ENCODE measurements at regions not wholly inside any gene's neighbourhood (a gene's known extent, or its start where the extent isn't known, plus 50 kb on each side); places are given as distances from the start of the nearest gene placed in this dataset.

- Histone ChIP-seq H3K9me3 (ENCODE audit: low read length) (no peaks in the 10 kb centered on the region), H3K4me3 (ENCODE audit: low read length) (no peak overlapping the region), H3K36me3 (ENCODE audit: insufficient read depth, low read length) (no peaks in the 10 kb centered on the region), H2AFZ (ENCODE audit: low read depth, low read length) (no peak overlapping the region), H3K27me3 (ENCODE audit: insufficient read depth, low read length) (peaks cover 6% of the 10 kb centered on the region), H3K4me1 (ENCODE audit: insufficient read depth, low read length) (no peaks in the 10 kb centered on the region)
Measured at GRCh38 chr6:108760126-108761050, 87.8 kb upstream of the ARMC2 start.

- Histone ChIP-seq H3K36me3 (ENCODE audit: insufficient read depth, low read length) (no peaks in the 10 kb centered on the region), H3K9me3 (ENCODE audit: low read length) (no peaks in the 10 kb centered on the region), H2AFZ (ENCODE audit: low read depth, low read length) (no peak overlapping the region), H3K4me3 (ENCODE audit: low read length) (no peak overlapping the region), H3K4me1 (ENCODE audit: insufficient read depth, low read length) (no peaks in the 10 kb centered on the region), H3K27me3 (ENCODE audit: insufficient read depth, low read length) (peaks cover 20% of the 10 kb centered on the region)
Measured at GRCh38 chr6:108762394-108762793, 85.8 kb upstream of the ARMC2 start.

- Histone ChIP-seq H3K4me1 (ENCODE audit: insufficient read depth, low read length) (no peaks in the 10 kb centered on the region), H3K27me3 (ENCODE audit: insufficient read depth, low read length) (peaks cover 23% of the 10 kb centered on the region), H2AFZ (ENCODE audit: low read depth, low read length) (no peak overlapping the region), H3K9me3 (ENCODE audit: low read length) (no peaks in the 10 kb centered on the region), H3K36me3 (ENCODE audit: insufficient read depth, low read length) (no peaks in the 10 kb centered on the region), H3K4me3 (ENCODE audit: low read length) (no peak overlapping the region)
Measured at GRCh38 chr6:108763931-108764579, 84.2 kb upstream of the ARMC2 start.

DNA sequence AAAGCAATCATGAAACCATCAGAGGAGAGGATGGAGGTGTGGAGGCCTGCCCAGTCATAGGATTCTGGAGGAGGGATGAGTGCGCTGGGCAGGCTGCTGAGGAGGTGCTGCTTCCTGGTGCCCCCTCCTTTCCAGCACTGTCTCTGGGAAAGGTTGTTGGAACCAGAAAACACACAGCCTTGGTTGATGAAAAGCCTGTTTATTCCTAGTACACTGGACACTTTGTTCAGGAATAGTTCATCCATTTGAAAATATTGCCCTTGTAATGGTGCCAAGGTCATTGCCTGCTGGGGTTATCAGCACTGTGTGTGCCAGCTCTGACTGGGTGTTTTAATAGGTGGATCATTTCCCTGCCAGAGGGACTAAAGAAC, 83.7 kb upstream of the ARMC2 start:
- H3K9me3 ChIP-seq (ENCODE audit: low read length): no peaks in the 10 kb centered on the region
- H3K27me3 ChIP-seq (ENCODE audit: insufficient read depth, low read length): peaks cover 19% of the 10 kb centered on the region
- H2AFZ ChIP-seq (ENCODE audit: low read depth, low read length): no peak overlapping the region
- no peaks in the 10 kb centered on the region for H3K4me1 ChIP-seq (ENCODE audit: insufficient read depth, low read length)
- no peak overlapping the region for H3K4me3 ChIP-seq (ENCODE audit: low read length)
- H3K36me3 ChIP-seq (ENCODE audit: insufficient read depth, low read length): no peaks in the 10 kb centered on the region

- H3K4me1 ChIP-seq (ENCODE audit: insufficient read depth, low read length): no peaks in the 10 kb centered on the region
- H3K4me3 ChIP-seq (ENCODE audit: low read length): no peak overlapping the region
- peaks cover 19% of the 10 kb centered on the region for H3K27me3 ChIP-seq (ENCODE audit: insufficient read depth, low read length)
- no peaks in the 10 kb centered on the region for H3K36me3 ChIP-seq (ENCODE audit: insufficient read depth, low read length)
- no peak overlapping the region for H2AFZ ChIP-seq (ENCODE audit: low read depth, low read length)
- H3K9me3 ChIP-seq (ENCODE audit: low read length): peaks cover 1% of the 10 kb centered on the region
Measured at GRCh38 chr6:108765495-108765894, 82.7 kb upstream of the ARMC2 start.

DNA sequence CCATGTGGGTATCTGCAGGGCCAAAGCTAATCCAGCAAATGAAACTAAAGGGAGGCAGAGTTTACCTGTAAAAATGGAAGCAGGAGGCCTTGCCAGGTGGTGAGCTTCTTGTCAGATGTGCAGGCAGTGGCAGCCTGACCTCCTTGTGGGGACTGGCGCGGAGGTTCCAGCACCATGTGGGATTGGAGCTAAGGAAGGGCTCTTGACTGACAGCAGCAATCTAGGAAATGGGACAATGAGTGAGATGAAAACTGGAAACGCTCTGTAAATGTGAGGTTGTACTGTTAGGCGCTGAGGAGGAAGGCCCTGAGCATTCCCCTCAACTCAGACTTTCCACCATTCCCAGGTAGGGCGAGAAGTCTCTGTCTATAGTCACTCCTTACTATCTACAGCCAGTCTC, 81.8 kb upstream of the ARMC2 start:
- H3K36me3 ChIP-seq (ENCODE audit: insufficient read depth, low read length): no peaks in the 10 kb centered on the region
- no peaks in the 10 kb centered on the region for H3K4me1 ChIP-seq (ENCODE audit: insufficient read depth, low read length)

GRCh38 chr6:108766886-108767285, 81.3 kb upstream of the ARMC2 start:
- Histone ChIP-seq H3K9me3 (ENCODE audit: low read length) (peaks cover 2% of the 10 kb centered on the region), H3K36me3 (ENCODE audit: insufficient read depth, low read length) (no peaks in the 10 kb centered on the region), H2AFZ (ENCODE audit: low read depth, low read length) (no peak overlapping the region), H3K27me3 (ENCODE audit: insufficient read depth, low read length) (peaks cover 21% of the 10 kb centered on the region), H3K4me3 (ENCODE audit: low read length) (no peak overlapping the region), H3K4me1 (ENCODE audit: insufficient read depth, low read length) (no peaks in the 10 kb centered on the region)

More for the DNA sequence above, 81.8 kb upstream of the ARMC2 start:
- H3K4me3 ChIP-seq (ENCODE audit: low read length): no peak overlapping the region
- H3K27me3 ChIP-seq (ENCODE audit: insufficient read depth, low read length): peaks cover 19% of the 10 kb centered on the region
- peaks cover 2% of the 10 kb centered on the region for H3K9me3 ChIP-seq (ENCODE audit: low read length)
- H2AFZ ChIP-seq (ENCODE audit: low read depth, low read length): no peak overlapping the region

- no peaks in the 10 kb centered on the region for H3K36me3 ChIP-seq (ENCODE audit: insufficient read depth, low read length)
- no peak overlapping the region for H2AFZ ChIP-seq (ENCODE audit: low read depth, low read length)
- no peaks in the 10 kb centered on the region for H3K4me1 ChIP-seq (ENCODE audit: insufficient read depth, low read length)
- H3K4me3 ChIP-seq (ENCODE audit: low read length): no peak overlapping the region
- peaks cover 2% of the 10 kb centered on the region for H3K9me3 ChIP-seq (ENCODE audit: low read length)
- peaks cover 22% of the 10 kb centered on the region for H3K27me3 ChIP-seq (ENCODE audit: insufficient read depth, low read length)
Measured at GRCh38 chr6:108767418-108768165, 80.6 kb upstream of the ARMC2 start.

DNA sequence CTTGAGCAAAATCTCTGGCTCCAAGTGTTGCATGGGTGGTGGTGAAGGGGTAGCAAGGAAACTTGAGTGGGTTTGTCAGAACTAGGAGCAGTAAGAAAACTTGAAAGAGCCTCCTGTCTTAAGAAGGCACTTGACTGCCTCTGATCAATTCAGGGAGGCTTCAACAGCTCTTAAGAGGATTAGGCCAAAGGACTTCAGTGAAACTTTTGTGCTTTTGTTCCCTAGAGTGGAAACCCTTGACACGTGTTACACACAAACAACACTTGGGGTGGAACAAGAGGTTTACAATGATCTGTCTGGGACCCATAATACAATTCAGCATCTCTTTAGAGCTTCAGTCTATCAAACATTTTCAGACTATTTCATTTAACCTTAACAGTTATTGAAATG, 80.1 kb upstream of the ARMC2 start:
- Histone ChIP-seq H3K4me1 (ENCODE audit: insufficient read depth, low read length) (no peaks in the 10 kb centered on the region), H3K27me3 (ENCODE audit: insufficient read depth, low read length) (peaks cover 22% of the 10 kb centered on the region), H3K36me3 (ENCODE audit: insufficient read depth, low read length) (no peaks in the 10 kb centered on the region), H3K9me3 (ENCODE audit: low read length) (peaks cover 2% of the 10 kb centered on the region), H2AFZ (ENCODE audit: low read depth, low read length) (no peak overlapping the region), H3K4me3 (ENCODE audit: low read length) (no peak overlapping the region)

GRCh38 chr6:108768792-108769524, 79.3 kb upstream of the ARMC2 start:
- peaks cover 2% of the 10 kb centered on the region for H3K9me3 ChIP-seq (ENCODE audit: low read length)
- no peaks in the 10 kb centered on the region for H3K4me1 ChIP-seq (ENCODE audit: insufficient read depth, low read length)
- H3K4me3 ChIP-seq (ENCODE audit: low read length): no peak overlapping the region
- H3K27me3 ChIP-seq (ENCODE audit: insufficient read depth, low read length): peaks cover 22% of the 10 kb centered on the region
- no peaks in the 10 kb centered on the region for H3K36me3 ChIP-seq (ENCODE audit: insufficient read depth, low read length)
- H2AFZ ChIP-seq (ENCODE audit: low read depth, low read length): no peak overlapping the region

DNA sequence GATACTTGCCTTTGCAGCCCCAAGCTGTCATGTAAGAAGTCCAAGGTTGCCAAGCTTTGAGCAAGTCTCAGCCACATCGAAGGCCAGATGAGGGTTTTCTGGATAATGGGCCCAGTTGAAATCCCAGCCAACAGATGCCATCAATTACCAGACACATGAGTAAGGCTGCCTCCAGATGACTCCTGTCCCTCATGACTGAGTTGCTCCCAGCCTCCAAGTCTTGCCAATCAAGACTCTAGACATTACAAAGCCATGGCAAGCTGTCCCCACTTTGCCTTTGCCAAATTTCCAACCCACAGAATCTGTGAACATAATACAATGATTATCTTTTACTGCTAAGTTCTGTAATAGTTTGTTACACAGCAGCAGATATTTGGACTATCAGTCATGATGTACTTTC, 76.8 kb upstream of the ARMC2 start:
- peaks cover 16% of the 10 kb centered on the region for H3K27me3 ChIP-seq (ENCODE audit: insufficient read depth, low read length)
- H3K36me3 ChIP-seq (ENCODE audit: insufficient read depth, low read length): no peaks in the 10 kb centered on the region
- H3K4me1 ChIP-seq (ENCODE audit: insufficient read depth, low read length): no peaks in the 10 kb centered on the region
- H3K9me3 ChIP-seq (ENCODE audit: low read length): peaks cover 2% of the 10 kb centered on the region
- no peak overlapping the region for H3K4me3 ChIP-seq (ENCODE audit: low read length)
- H2AFZ ChIP-seq (ENCODE audit: low read depth, low read length): no peak overlapping the region

GRCh38 chr6:108774555-108774954, 73.7 kb upstream of the ARMC2 start:
- H3K36me3 ChIP-seq (ENCODE audit: insufficient read depth, low read length): no peaks in the 10 kb centered on the region

More at GRCh38 chr6:108774555-108774954, 73.7 kb upstream of the ARMC2 start:
- Histone ChIP-seq H3K4me3 (ENCODE audit: low read length) (no peak overlapping the region), H3K27me3 (ENCODE audit: insufficient read depth, low read length) (peaks cover 9% of the 10 kb centered on the region), H2AFZ (ENCODE audit: low read depth, low read length) (no peak overlapping the region), H3K4me1 (ENCODE audit: insufficient read depth, low read length) (no peaks in the 10 kb centered on the region), H3K9me3 (ENCODE audit: low read length) (peaks cover 2% of the 10 kb centered on the region)
